ENCODE measurements at regions not wholly inside any gene's neighbourhood (a gene's known extent, or its start where the extent isn't known, plus 50 kb on each side); places are given as distances from the start of the nearest gene placed in this dataset.
"Not testable (repeated sequence)": the region's sequence is repeated elsewhere in the genome, so short reads cannot be mapped to it uniquely, and the experiment has no call there.

DNA sequence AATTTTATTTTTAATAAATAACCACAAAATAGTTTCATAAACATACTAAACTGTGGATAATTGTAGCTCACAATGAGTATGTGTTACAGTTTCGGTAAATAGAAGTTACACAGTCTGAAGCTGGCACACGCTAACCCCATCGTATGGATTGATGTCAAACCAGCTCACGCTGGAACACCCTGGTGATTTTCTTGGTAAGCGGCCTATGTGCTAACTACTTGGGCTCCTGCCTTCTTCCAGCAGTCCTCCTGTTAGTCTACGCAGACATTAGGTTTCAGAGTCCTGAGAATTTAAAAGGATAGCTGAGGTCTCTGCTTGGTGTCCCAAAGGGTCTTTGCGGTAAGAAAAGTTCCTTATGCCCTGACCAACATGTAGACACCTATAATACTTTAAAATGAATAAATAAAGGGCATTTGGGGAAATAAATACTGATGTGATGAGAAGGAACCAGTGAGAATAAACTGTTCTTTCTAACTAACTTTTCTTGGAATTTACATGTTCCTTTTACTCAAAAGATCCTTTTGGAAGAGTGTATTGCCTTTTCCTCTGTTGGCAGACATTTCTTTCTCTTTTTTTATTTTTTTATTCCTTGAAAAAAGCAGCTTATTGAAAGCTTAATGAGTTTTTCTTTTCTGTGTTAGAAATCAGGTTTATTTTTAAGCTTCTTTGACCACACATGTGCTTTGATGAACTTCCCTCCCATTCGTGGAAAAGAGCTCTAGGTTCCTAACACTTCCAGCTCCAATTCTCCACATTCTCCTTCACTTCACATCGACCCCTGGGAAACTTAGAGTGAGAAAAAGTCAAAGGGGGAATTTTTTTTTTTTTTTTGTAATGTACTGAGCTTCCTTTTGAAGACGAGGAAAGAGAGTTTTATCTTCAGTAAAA is 322.2 kb downstream of the IRS1 start:
- H3K36me3 Mint-ChIP-seq (ENCODE audit: low read depth) = no peaks in the 10 kb centered on the region
- H3K4me1 Mint-ChIP-seq = no peaks in the 10 kb centered on the region
- ATAC-seq (no peak), DNase-seq (no peak)
- no peak overlapping the region for H3K27ac Mint-ChIP-seq
- H3K4me3 Mint-ChIP-seq = no peak overlapping the region
- H3K9me3 ChIP-seq (ENCODE audit: control insufficient read depth, low read length, poor library complexity, severe bottlenecking) = no peaks in the 10 kb centered on the region
- H3K27me3 Mint-ChIP-seq = no peaks in the 10 kb centered on the region

DNA sequence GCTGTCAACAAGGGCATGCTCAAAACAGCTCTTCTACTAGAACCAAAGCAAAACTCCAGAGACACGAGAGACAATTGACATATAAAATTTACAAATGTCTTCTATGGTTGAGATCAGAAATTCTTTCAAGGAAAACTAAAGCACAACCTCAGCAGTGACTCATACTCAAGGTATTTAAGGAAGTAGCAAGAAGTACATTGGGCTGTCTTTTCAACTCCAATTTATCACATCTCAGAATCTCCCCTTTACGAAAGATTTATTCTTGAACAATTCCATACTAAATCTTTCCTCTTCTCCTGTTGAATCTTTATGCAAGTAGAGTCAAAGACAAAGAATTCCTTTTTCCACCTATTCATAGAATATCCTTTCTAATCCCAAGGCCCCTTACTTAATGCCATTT is 324.0 kb downstream of the IRS1 start:
- DNase-seq (no peak), ATAC-seq (no peak)
- no peaks in the 10 kb centered on the region for H3K9me3 ChIP-seq (ENCODE audit: control insufficient read depth, low read length, poor library complexity, severe bottlenecking)
- no peaks in the 10 kb centered on the region for H3K4me1 Mint-ChIP-seq
- no peak overlapping the region for H3K4me3 Mint-ChIP-seq
- no peaks in the 10 kb centered on the region for H3K27me3 Mint-ChIP-seq
- H3K36me3 Mint-ChIP-seq (ENCODE audit: low read depth) = no peaks in the 10 kb centered on the region
- no peak overlapping the region for H3K27ac Mint-ChIP-seq

DNA sequence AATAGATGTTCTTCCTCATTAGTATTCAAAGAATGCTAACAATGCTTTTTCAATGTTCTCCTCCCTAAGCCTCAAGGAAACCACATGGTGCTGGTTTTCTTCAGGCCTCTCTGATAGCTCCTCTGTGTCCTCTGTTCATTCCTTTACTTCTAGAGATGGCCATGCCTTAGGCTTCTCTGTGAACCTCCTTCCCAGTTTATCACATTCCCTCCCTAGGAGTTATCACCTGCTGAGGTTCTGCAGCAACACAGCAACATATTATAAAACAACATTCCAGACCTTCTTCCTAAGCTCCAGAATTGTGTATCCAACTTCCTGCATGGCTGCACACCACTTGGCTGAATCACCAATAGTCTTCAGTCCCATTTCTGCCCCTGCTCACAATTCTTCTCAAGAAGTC is 325.5 kb downstream of the IRS1 start:
- no peak for ATAC-seq
- Mint-ChIP-seq H3K36me3 (ENCODE audit: low read depth) (no peaks in the 10 kb centered on the region), H3K4me3 (no peak overlapping the region)

DNA sequence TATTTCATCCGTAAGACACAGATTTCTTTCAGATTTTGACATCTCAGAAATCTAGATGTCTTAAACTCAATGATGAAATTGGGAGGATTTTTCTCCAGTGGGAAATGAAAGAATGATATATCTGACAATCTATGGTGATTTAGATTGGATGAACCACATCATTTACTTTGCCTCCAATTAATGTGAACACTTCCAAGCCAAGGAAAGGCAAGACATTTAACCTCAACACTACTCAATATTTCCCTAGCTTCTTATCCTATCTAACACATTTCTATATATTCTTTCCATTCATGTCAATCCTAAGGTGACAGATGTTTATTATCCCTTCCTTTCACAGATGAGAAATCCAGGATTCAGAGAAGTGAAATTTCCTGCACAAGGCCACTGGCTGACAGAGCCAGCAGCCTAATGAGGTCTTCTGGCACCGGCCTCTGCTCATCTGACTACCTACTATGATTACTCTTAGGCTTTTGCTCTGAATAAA is 327.6 kb downstream of the IRS1 start:
- H3K4me3 Mint-ChIP-seq = no peak overlapping the region

More for the DNA sequence above, 325.5 kb downstream of the IRS1 start:
- H3K27ac Mint-ChIP-seq = no peak overlapping the region
- H3K4me1 Mint-ChIP-seq = no peaks in the 10 kb centered on the region
- H3K27me3 Mint-ChIP-seq = no peaks in the 10 kb centered on the region
- no peaks in the 10 kb centered on the region for H3K9me3 ChIP-seq (ENCODE audit: control insufficient read depth, low read length, poor library complexity, severe bottlenecking)
- DNase-seq = no peak

DNA sequence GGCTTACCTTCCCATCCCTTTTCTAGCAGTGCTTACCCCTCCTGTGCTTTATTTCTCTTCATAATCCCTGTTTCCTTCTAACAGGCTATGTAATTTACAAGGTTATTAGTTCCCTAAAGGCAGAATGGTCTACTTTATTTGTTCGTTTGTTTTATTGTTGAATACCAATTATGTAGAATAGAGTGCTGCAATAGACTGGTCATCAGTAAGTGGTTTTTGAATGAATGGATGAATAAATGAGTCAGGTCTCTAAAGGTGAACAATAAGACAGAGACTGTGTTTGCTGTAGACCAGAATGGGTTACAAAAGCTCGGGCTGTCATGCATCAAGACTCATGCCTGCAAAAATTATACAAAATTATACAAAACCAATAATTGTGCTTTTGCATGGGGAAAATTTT is 332.0 kb downstream of the IRS1 start:
- Mint-ChIP-seq H3K4me1 (no peaks in the 10 kb centered on the region), H3K4me3 (no peak overlapping the region), H3K36me3 (ENCODE audit: low read depth) (no peaks in the 10 kb centered on the region), H3K27ac (no peak overlapping the region), H3K27me3 (no peaks in the 10 kb centered on the region)
- no peak for DNase-seq
- no peak for ATAC-seq
- no peaks in the 10 kb centered on the region for H3K9me3 ChIP-seq (ENCODE audit: control insufficient read depth, low read length, poor library complexity, severe bottlenecking)

More for the DNA sequence above, 327.6 kb downstream of the IRS1 start:
- no peaks in the 10 kb centered on the region for H3K36me3 Mint-ChIP-seq (ENCODE audit: low read depth)
- H3K27ac Mint-ChIP-seq = no peak overlapping the region
- no peak for ATAC-seq
- DNase-seq = no peak
- H3K4me1 Mint-ChIP-seq = no peaks in the 10 kb centered on the region
- H3K27me3 Mint-ChIP-seq = no peaks in the 10 kb centered on the region
- no peaks in the 10 kb centered on the region for H3K9me3 ChIP-seq (ENCODE audit: control insufficient read depth, low read length, poor library complexity, severe bottlenecking)

DNA sequence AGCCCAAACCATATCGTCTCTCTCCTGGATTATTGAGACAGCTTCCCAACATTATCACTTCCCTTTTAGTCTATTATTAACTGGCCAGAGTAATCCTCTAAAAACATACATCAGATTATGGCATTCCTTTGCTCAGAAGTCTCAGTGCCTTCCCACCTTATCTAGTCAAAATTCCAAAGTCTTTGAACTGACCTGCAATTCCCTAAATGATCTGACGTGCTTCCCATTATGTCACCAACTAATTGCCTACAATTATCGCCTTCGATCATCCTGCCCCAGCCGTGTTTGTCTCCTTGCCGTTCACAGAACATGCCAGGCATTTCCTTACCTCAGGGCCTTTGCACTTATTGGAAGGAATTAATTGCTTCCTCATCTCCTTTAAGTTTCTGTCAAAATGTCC is 332.4 kb downstream of the IRS1 start:
- Mint-ChIP-seq H3K4me3 (no peak overlapping the region), H3K36me3 (ENCODE audit: low read depth) (no peaks in the 10 kb centered on the region), H3K27me3 (no peaks in the 10 kb centered on the region), H3K27ac (no peak overlapping the region), H3K4me1 (no peaks in the 10 kb centered on the region)
- DNase-seq (no peak), ATAC-seq (no peak)
- H3K9me3 ChIP-seq (ENCODE audit: control insufficient read depth, low read length, poor library complexity, severe bottlenecking) = no peaks in the 10 kb centered on the region

DNA sequence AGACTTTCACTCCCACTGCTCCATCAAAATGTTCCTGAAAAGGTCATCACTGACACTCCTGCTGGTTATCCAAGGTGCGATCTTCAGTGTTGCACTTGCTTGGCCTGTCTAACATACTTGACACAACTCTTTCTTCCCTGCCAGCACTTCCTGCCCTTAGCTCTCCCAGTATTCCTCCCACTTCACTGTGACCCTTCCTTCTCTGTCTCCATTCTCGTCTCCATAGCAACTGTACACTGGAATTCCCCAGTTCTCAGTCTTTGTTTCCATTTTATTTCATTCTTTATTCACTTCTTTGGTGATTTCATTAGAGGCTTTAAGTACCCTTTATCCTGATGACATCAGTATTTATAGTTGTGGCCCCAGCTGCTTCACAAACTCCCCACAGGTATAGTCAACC is 333.0 kb downstream of the IRS1 start:
- Mint-ChIP-seq H3K4me3 (no peak overlapping the region), H3K36me3 (ENCODE audit: low read depth) (no peaks in the 10 kb centered on the region), H3K27ac (no peak overlapping the region), H3K27me3 (no peaks in the 10 kb centered on the region), H3K4me1 (no peaks in the 10 kb centered on the region)
- DNase-seq (no peak), ATAC-seq (no peak)
- H3K9me3 ChIP-seq (ENCODE audit: control insufficient read depth, low read length, poor library complexity, severe bottlenecking) = no peaks in the 10 kb centered on the region

DNA sequence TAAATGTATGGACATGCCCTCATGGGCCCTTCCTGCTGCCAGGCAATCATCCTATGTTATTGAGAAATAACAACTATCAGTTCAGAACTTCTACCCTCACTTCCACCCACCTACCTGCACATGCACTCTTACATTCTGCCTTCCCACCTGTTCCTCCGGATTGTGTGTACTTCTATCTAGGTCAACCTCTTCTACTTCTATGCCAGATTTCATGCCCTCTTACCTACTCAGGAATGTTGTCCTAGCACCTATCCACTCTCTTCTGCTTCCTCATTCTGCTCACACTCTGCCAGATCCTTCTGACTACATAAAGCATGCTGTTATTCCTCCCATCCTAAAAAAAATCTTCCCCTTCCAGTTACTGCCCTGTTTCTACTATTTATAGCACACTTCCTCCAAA is 333.5 kb downstream of the IRS1 start:
- Mint-ChIP-seq H3K27ac (no peak overlapping the region), H3K36me3 (ENCODE audit: low read depth) (no peaks in the 10 kb centered on the region), H3K4me3 (no peak overlapping the region), H3K4me1 (no peaks in the 10 kb centered on the region), H3K27me3 (no peaks in the 10 kb centered on the region)
- ATAC-seq (no peak), DNase-seq (no peak)
- no peaks in the 10 kb centered on the region for H3K9me3 ChIP-seq (ENCODE audit: control insufficient read depth, low read length, poor library complexity, severe bottlenecking)

DNA sequence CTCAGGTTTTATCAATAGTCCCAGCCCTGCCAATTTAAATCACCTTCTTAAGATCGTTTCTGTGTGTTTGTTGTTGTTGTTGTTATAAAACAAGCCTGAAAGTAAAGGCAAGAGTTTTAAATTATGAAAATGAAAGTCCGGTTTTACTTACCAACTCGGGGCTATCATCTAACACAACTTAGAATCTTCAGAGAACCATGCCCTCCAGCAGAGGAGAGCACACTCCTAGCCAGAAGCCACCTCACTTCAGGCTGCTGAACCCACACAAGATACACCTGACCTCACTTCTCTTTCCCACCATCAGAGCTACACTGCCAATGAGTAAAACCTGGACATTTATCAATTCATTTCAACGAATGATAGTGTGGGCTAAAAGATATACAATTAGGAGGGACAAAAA is 335.2 kb downstream of the IRS1 start:
- H3K4me3 Mint-ChIP-seq = no peak overlapping the region
- no peaks in the 10 kb centered on the region for H3K4me1 Mint-ChIP-seq
- no peak overlapping the region for H3K27ac Mint-ChIP-seq
- no peaks in the 10 kb centered on the region for H3K27me3 Mint-ChIP-seq
- no peaks in the 10 kb centered on the region for H3K9me3 ChIP-seq (ENCODE audit: control insufficient read depth, low read length, poor library complexity, severe bottlenecking)
- H3K36me3 Mint-ChIP-seq (ENCODE audit: low read depth) = no peaks in the 10 kb centered on the region
- ATAC-seq = no peak
- no peak for DNase-seq

DNA sequence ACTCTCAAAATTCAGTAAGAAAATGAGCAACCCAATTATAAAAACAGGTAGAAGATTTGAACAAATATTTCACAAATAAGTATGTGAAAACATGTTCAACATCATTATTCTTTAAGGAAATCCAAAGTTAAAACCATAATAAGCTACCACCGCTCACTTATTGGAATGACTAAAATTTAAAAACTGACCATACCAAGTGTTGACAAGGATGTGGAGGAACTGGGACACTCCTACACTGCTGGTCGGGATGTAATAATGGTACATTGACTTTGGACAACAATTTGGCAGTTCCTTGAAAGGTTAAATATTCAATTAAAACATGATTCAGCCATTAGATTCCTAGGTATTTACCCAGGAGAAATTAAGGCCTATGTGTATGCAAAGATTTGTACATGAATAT is 336.5 kb downstream of the IRS1 start:
- no peaks in the 10 kb centered on the region for H3K27me3 Mint-ChIP-seq
- H3K27ac Mint-ChIP-seq = no peak overlapping the region
- DNase-seq (no peak), ATAC-seq (no peak)
- H3K9me3 ChIP-seq (ENCODE audit: control insufficient read depth, low read length, poor library complexity, severe bottlenecking) = no peaks in the 10 kb centered on the region
- no peak overlapping the region for H3K4me3 Mint-ChIP-seq
- no peaks in the 10 kb centered on the region for H3K36me3 Mint-ChIP-seq (ENCODE audit: low read depth)
- no peaks in the 10 kb centered on the region for H3K4me1 Mint-ChIP-seq

DNA sequence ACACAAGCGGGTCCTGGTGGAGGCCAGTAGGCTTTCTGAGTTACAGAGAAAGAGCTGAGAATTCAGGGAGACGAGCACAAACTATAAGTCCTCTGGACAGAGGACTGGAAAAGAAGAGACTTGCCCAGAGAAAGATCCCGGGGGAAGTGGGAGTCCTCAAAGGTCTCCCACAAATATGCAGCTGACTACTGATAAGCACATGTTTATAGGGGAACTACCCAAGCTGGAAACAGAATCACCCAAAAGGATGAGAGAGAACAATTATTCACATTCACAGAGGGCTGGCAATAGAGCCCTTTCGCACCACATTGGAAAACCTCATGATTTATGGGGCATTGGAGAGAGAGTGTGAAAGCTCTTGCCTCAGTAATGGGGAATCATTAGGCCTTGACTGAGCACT is 337.6 kb downstream of the IRS1 start:
- H3K36me3 Mint-ChIP-seq (ENCODE audit: low read depth) = no peaks in the 10 kb centered on the region
- no peaks in the 10 kb centered on the region for H3K27me3 Mint-ChIP-seq
- no peaks in the 10 kb centered on the region for H3K4me1 Mint-ChIP-seq
- no peak for ATAC-seq
- no peak overlapping the region for H3K27ac Mint-ChIP-seq
- H3K4me3 Mint-ChIP-seq = no peak overlapping the region
- no peaks in the 10 kb centered on the region for H3K9me3 ChIP-seq (ENCODE audit: control insufficient read depth, low read length, poor library complexity, severe bottlenecking)
- no peak for DNase-seq

DNA sequence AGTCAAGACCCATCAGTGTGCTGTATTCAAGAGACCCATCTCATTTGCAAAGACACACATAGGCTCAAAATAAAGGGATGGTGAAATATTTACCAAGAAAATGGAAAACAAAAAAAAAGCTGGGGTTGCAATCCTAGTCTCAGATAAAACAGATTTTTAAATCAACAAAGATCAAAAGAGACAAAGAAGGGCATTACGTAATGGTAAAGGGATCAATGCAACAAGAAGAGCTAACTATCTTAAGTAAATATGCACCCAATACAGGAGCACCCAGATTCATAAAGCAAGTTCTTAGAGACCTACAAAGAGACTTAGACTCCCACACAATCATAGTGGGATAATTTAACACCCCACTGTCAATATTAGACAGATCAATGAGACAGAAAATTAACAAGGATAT is 343.5 kb downstream of the IRS1 start:
- not testable (repeated sequence) for H3K27ac Mint-ChIP-seq; H3K4me3 Mint-ChIP-seq; H3K36me3 Mint-ChIP-seq (ENCODE audit: low read depth); H3K9me3 ChIP-seq (ENCODE audit: control insufficient read depth, low read length, poor library complexity, severe bottlenecking); DNase-seq; H3K4me1 Mint-ChIP-seq; H3K27me3 Mint-ChIP-seq; ATAC-seq

DNA sequence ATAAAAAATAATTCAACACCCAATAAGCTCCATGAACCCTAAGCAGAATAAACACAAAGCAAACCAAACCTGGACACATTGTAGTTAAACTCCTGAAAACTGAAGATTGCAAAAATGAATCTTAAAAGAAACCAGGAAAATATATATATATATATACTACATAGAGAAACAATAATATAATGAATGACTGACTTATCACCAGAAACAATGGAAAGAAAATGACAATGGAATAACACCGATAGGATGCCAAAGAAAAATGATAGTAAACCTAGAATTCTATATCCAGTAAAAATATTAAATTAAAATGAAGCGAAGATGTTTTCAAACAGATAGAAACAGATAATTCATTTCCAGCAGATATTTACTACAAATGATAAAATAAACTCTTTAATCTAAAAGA is 346.9 kb downstream of the IRS1 start:
- Mint-ChIP-seq H3K4me3 (no peak overlapping the region), H3K27me3 (peaks cover 7% of the 10 kb centered on the region), H3K4me1 (peaks cover 2% of the 10 kb centered on the region), H3K27ac (no peak overlapping the region), H3K36me3 (ENCODE audit: low read depth) (no peaks in the 10 kb centered on the region)
- no peaks in the 10 kb centered on the region for H3K9me3 ChIP-seq (ENCODE audit: control insufficient read depth, low read length, poor library complexity, severe bottlenecking)
- no peak for DNase-seq
- no peak for ATAC-seq

DNA sequence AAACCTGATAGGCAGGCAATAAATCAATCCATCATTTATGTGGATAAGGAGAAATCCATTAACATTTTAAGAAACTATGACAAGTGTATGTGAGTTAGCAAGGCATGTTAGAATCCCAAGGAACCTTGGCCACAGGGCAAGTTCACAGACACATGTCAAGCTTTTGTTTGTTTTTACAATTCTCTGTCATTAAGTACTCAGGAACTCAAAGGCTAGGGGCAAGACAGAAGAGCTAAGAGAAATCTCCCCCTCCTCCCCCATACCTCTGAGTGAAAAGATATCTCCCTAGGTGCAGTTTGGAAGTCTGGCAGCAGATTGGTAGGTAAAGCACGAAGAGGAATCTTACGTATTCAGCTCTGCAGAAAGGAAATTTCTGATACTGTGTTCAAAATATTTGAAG is 348.1 kb downstream of the IRS1 start:
- Mint-ChIP-seq H3K27me3 (peaks cover 7% of the 10 kb centered on the region), H3K36me3 (ENCODE audit: low read depth) (no peaks in the 10 kb centered on the region)
- ATAC-seq = no peak

More for the DNA sequence above, 348.1 kb downstream of the IRS1 start:
- no peaks in the 10 kb centered on the region for H3K9me3 ChIP-seq (ENCODE audit: control insufficient read depth, low read length, poor library complexity, severe bottlenecking)
- H3K27ac Mint-ChIP-seq = no peak overlapping the region
- H3K4me1 Mint-ChIP-seq = peaks cover 3% of the 10 kb centered on the region
- H3K4me3 Mint-ChIP-seq = no peak overlapping the region
- no peak for DNase-seq
